K562 (cell line): ENCODE measurements at regions not wholly inside any gene's neighbourhood (a gene's known extent, or its start where the extent isn't known, plus 50 kb on each side); places are given as distances from the start of the nearest gene placed in this dataset.
A peak's percentile ranks its signal among the peaks of the same experiment; 100 is the strongest.

Experiments
- ARID1B ChIP-seq: fragments of 450-650 bp; IDR thresholded peaks from 2 replicates; pipeline ENCODE4 v1.6.1; 2016; ENCODE audit warnings: antibody characterized with exemption, mild to moderate bottlenecking, inconsistent platforms
- ATF7 ChIP-seq: fragments of 450-650 bp; IDR thresholded peaks from 2 replicates; pipeline ENCODE4 v1.7.1; 2014; ENCODE audit warnings: mild to moderate bottlenecking, moderate library complexity
- BMI1 ChIP-seq: fragments of 150-350 bp; IDR thresholded peaks from 2 replicates; pipeline ENCODE4 v1.6.1; 2014; ENCODE audit warnings: low read length
- CBX3 ChIP-seq, 2 experiments: IDR thresholded peaks; 1 replicate in 1 of 2; 2 replicates in 1 of 2; pipeline ENCODE4 v1.6.1; 2012; ENCODE audit warnings: inconsistent platforms in 2 of 2, low read length in 2 of 2, borderline replicate concordance in 1 of 2, control low read depth in 1 of 2
- DMBX1 ChIP-seq: fragments of 250-450 bp; sonication (Bioruptor Pico); IDR thresholded peaks from 2 replicates; pipeline ENCODE4 v1.8.0; 2022; ENCODE audit warnings: inconsistent platforms, mild to moderate bottlenecking, moderate library complexity, borderline replicate concordance
- ETV6 ChIP-seq, 3 experiments: fragments of 150-350 bp in 1 of 3; sonication (generic) in 1 of 3; formaldehyde crosslinking in 1 of 3; IDR thresholded peaks; 2 replicates each; pipeline versions ENCODE4 v1.6.1 to v1.8.0; 2014 to 2022; ENCODE audit warnings: borderline replicate concordance in 2 of 3, low read depth in 2 of 3, antibody characterized with exemption in 1 of 3, low read length in 1 of 3, mild to moderate bottlenecking in 1 of 3, missing genetic modification reagents in 1 of 3
- GTF2B ChIP-seq: IDR thresholded peaks from 2 replicates; pipeline ENCODE4 v1.6.1; 2011; ENCODE audit not compliant: insufficient read length; ENCODE audit errors: extremely low read depth
- KDM5B ChIP-seq: fragments of 200-600 bp; sonication (generic); IDR thresholded peaks from 2 replicates; pipeline ENCODE4 v1.6.1; 2012; ENCODE audit warnings: low read depth, mild to moderate bottlenecking, moderate library complexity, low read length, control low read depth, inconsistent platforms; ENCODE audit not compliant: insufficient replicate concordance
- MAX ChIP-seq: sonication (generic); formaldehyde crosslinking; IDR thresholded peaks from 2 replicates; pipeline ENCODE4 v1.9.0; 2022; ENCODE audit warnings: mild to moderate bottlenecking, missing genetic modification reagents
- MTA1 ChIP-seq: fragments of 450-650 bp; IDR thresholded peaks from 2 replicates; pipeline ENCODE4 v1.6.1; 2017; ENCODE audit warnings: borderline replicate concordance
- SMARCC2 ChIP-seq: fragments of 450-650 bp; IDR thresholded peaks from 2 replicates; pipeline ENCODE4 v1.6.1; 2017; ENCODE audit warnings: antibody characterized with exemption, moderate library complexity, mild to moderate bottlenecking, low read depth
- SMARCE1 ChIP-seq: fragments of 450-650 bp; IDR thresholded peaks from 2 replicates; pipeline ENCODE4 v1.7.1; 2016; ENCODE audit warnings: mild to moderate bottlenecking
- SPI1 ChIP-seq: IDR thresholded peaks from 2 replicates; pipeline ENCODE4 v1.6.1; 2011; ENCODE audit warnings: low read depth, low read length, control low read depth, borderline replicate concordance
- ZC3H8 ChIP-seq: fragments of 450-650 bp; IDR thresholded peaks from 2 replicates; pipeline ENCODE4 v1.6.1; 2017
- ZNF518B ChIP-seq: fragments of 250-450 bp; sonication (Bioruptor Pico); IDR thresholded peaks from 2 replicates; pipeline ENCODE4 v1.5.0; 2021; ENCODE audit warnings: mild to moderate bottlenecking, moderate library complexity
- ZNF609 ChIP-seq: sonication (generic); formaldehyde crosslinking; IDR thresholded peaks from 2 replicates; pipeline ENCODE4 v1.8.1; 2023; ENCODE audit warnings: missing genetic modification reagents, mild to moderate bottlenecking, borderline replicate concordance
- ZNF695 ChIP-seq: fragments of 450-650 bp; formaldehyde crosslinking; IDR thresholded peaks from 2 replicates; pipeline ENCODE4 v1.4.0; 2020; ENCODE audit warnings: mild to moderate bottlenecking, moderate library complexity

GRCh38 chr10:78302989-78303854 is 269.6 kb downstream of the RPS24 start (continued):
- no peak for TF ChIP-seq ZNF609 (CRISPR knock-in tag)
- TF ChIP-seq ATF7 = peak; percentile 73
- 0 out of 2 replicates have a peak, but pooled peaks have one; percentile 12 for TF ChIP-seq ARID1B
- TF ChIP-seq DMBX1 (CRISPR knock-in tag) = no peak
- peak in 1 of 2 experiments; percentile 43; a peak in 1 of 3 replicates for TF ChIP-seq CBX3 (IDR thresholded peaks at IDR 0.05; ENCODE audit: borderline replicate concordance in 1 of 2, low read length in 2 of 2)
- no peak for TF ChIP-seq SPI1
- no peak for TF ChIP-seq ZNF695 (CRISPR knock-in tag)
- TF ChIP-seq ZNF518B (CRISPR knock-in tag) = no peak
- no peak for TF ChIP-seq GTF2B
- TF ChIP-seq SMARCC2 = no peak
- no peak for TF ChIP-seq BMI1
- no peak for TF ChIP-seq MTA1
- TF ChIP-seq MAX (CRISPR knock-in tag) = peak; percentile 87
- no peak for TF ChIP-seq ETV6 (IDR thresholded peaks at IDR 0.05; ENCODE audit: borderline replicate concordance in 1 of 2, low read depth in 2 of 2, low read length in 1 of 2)
- no peak for TF ChIP-seq ETV6 (CRISPR knock-in tag; IDR thresholded peaks at IDR 0.05; ENCODE audit: borderline replicate concordance)
- no peak for TF ChIP-seq SMARCE1
- peak; percentile 72 for TF ChIP-seq KDM5B
- TF ChIP-seq ZC3H8 = no peak
